ENCODE measurements at regions not wholly inside any gene's neighbourhood (a gene's known extent, or its start where the extent isn't known, plus 50 kb on each side); places are given as distances from the start of the nearest gene placed in this dataset.
"Not testable (repeated sequence)": the region's sequence is repeated elsewhere in the genome, so short reads cannot be mapped to it uniquely, and the experiment has no call there.

DNA sequence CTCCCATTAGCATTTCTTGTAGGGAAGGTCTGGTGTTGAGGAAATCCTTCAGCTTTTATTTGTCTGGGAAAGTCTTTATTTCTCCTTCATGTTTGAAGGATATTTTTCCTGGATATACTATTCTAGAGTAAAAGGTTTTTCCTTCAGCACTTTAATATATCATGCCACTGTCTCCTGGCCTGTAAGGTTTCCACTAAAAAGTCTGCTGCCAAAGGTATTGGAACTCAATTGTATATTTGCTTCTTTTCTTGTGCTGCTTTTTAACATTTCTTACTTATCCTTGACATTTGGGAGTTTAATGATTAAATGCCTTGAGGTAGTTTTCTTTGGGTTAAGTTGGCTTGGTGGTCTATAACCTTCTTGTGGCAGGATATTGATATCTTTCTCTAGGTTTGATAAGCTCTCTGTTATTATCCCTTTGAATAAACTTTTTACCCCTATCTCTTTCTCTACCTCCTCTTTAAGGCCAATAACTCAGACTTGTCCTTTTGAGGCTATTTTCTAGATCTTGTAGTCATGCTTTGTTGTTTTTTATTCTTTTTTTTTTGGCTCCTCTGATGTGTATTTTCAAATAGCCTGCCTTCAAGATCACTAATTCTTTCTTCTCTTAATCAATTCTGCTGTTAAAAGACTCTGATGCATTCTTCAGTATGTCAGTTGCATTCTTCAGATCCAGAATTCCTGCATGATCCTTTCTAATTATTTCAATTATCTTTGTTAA is 225.0 kb upstream of the ZNF217 start:
- no peak for DNase-seq (ENCODE audit: low read depth)

DNA sequence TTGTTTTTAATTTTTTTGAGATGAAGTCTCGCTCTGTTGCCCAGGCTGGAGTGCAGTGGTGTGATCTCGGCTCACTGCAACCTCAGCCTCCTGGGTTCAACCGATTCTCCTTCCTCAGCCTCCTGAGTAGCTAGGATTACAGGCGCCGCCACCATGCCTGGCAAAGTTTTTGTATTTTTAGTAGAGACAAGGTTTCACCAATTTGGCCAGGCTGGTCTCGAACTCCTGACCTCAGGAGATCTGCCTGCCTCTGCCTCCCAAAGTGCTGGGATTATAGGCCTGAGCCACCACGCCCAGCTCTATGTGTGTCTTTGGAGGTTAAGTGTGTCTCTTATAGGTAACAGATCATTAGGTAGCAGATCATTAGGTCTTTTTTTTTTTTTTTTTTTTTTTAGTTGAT is 223.9 kb upstream of the ZNF217 start:
- not testable (repeated sequence) for DNase-seq (ENCODE audit: low read depth)

DNA sequence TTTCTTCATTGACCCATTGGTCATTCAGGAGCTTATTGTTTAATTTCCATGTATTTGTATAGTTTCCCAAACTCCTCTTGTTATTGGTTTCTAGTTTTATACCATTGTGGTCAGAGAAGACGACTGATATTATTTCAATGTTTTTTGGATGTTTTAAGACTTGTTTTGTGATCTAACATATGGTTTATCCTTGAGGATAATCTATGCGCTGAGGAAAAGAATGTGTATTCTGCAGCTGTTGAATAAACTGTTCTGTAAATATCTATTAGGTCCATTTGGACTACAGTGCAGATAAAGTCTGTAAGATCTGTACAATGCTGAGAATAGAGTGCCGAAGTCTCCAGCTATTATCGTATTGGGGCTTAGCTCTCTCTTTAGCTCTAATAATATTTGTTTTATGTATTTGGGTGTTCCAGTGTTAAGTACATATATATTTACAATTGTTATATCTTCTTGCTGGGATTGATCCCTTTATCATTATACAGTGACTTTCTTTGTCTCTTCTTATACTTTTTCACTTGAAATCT is 223.3 kb upstream of the ZNF217 start:
- no peak for DNase-seq (ENCODE audit: low read depth)

DNA sequence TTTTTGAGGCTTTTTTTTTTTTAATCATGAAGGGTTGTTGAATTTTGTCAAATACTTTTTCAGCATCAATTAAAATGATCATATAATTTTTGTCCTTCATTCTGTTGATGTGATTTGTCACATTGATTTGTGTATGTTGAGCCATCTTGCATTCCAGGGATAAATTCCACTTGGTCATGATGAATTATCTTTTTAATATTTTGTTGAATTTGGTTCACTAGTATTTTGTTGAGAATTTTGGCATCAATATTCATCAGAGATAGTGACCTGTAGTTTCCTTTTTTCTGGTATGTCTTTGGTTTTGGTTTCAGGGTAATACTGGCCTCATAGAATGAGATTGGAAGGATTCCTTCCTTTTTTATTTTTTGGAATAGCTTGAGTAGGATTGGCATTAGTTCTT is 221.9 kb upstream of the ZNF217 start:
- no peak for DNase-seq (ENCODE audit: low read depth)

DNA sequence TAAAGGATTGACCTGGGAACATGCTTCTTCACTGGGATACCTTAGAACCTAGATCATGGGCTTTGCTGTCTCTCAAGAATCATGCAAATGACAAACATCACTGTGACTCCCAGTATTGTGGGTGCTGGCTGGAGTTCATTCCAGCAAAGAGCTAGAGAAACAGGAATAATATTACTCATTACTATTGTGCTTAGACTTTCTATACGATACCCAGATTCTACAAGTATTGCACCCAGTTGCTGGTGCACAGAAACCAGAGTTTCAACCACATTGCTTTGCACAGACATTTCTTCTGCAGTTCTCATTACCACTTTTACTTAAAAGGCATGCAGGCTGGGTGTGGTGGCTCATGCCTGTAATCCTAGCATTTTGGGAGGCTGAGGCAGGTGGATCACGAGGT is 220.4 kb upstream of the ZNF217 start:
- no peak for DNase-seq (ENCODE audit: low read depth)

DNA sequence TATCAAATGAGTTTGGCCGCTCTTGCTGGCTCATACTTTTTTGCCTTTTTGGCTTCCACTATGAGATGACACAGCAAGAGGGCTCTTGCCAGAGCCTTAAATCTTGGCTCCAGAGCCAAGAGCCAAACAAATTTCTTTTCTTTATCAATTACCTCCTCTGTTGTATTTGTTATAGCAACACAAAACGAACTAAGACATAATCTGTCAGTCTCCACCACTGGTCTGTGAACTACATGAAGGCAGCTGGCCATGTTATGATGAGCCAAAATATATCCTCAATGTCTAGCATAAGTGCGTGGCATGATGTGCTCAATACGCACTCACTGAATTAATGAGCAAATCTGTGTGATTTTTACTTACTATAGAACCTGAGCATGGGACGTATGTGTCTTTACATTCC is 220.0 kb upstream of the ZNF217 start:
- no peak for DNase-seq (ENCODE audit: low read depth)

DNA sequence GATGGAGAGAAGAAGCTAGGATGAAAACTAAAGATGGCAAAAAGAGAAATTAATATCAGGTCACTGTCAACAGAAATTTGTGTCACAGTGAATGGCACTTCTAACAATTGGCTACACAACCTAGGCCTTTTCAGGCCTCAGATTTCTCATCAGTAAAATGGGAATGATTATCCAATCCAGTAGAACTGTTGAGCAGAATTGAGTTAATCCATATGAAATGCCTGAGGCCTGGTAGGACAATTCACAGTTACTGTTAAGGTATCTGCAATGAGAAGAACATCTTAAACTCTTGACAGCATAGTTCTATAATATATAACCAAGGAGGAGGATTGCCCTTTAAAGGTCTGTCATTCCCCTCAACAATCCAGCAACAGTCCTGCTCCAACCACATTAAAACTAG is 217.9 kb upstream of the ZNF217 start:
- DNase-seq (ENCODE audit: low read depth), result no peak

DNA sequence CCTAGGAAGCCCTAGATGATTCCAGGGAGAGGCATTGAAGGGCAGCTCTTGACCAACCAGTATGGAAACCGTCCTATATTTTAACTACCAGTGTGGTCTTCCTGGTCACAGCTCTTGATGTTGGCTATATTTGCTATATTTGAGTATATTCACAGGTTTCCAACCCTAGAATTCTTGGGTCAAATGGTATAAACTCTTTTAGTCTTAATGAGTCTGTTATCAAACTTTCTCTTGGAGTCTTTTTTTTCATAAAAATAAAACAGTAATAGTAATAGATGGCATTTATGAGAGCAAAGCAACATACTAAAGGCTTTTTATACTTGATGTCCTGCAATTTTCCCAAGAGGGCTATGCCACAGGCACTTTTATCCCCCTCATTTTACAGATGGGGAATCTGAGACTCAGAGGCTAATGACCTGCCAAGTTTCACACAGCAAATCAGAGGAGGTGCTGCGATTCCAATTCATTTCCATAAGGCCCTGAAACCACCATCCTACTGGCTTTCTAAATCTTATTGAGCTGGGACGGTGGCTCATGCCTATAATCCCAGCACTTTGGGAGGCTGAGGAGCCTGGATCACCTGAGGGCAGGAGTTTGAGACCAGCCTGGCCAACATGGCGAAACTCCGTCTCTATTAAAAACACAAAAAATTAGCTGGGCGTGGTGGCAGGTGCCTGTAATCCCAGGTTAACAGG is 217.2 kb upstream of the ZNF217 start:
- no peak for DNase-seq (ENCODE audit: low read depth)

DNA sequence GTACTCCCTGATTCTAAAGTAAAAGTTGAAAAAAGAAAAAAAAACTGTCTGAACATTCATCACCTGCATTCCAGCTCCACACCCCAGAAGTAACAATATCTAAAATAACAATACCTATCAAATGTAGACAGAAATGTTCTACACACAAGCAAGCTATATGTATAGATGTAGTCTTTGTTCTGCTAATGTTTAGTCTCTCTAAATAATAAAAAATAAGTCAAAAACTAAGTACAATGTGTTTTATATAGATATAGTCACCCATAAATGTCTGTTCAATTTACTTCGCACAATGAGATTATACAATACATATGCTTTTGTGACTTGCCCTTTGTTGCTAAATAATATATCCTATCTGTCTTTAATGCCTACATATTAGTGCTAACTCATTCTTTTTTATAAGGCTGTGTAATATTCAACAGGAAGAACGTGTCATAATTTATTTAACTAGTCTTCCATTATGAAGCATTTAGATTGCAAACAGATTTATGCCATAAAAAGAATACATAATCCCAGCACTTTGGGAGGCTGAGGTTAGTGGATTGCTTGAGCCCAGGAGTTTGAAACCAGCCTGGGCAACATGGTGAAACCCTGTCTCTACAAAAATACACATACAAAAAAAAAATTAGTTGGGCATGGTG is 216.2 kb upstream of the ZNF217 start:
- DNase-seq (ENCODE audit: low read depth), result no peak

DNA sequence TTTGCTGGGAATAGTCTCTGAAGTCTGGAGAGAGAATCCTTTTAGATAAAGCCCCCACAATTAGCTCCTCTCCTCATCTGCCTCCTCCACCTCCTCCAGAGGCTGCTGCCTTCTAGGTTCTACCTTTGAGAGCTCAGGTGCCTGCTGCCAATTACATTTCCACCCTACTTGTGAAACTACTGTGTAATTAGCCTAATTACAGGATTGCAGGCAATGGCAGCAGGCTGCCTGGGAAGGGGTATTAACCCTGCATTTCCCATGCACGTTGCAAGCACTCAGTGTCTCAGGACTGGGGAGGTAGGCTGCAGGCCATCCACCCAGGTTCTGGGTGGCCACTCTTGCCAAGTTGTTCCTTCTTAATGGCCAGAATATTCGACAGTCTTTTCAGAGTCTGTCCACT is 215.6 kb upstream of the ZNF217 start:
- no peak for DNase-seq (ENCODE audit: low read depth)

DNA sequence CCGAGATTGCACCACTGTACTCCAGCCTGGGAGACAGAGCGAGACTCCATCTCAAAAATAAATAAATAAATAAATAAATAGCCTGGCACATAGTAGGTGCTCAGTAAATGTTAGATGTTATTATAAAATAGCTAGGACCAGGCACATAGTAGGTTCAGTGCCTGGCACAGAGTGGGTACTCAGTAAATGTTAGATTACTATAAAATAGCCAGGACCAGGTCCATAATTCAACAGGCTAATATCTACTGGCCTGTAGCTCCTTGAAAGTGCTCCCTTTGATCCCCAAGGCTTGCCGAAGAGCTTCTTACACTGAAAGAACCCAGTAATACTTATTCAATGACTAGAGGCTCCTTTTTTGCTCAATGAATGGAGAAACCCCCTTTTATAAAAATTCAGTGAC is 215.1 kb upstream of the ZNF217 start:
- no peak for DNase-seq (ENCODE audit: low read depth)

DNA sequence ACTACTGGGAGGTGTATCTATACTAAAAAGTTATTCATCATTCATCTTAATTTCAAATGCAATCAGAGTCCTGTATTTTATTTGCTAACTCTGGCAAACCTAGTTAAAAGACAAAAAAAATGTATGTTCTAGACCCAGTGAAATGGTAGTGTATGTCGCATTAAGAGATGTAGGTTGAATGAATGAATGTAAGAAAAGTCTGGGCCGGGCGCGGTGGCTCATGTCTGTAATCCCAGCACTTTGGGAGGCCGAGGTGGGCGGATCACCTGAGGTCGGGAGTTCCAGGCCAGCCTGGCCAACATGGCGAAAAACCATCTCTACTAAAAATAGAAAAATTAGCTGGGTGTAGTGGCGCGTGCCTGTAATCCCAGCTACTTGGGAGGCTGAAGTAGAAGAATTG is 214.7 kb upstream of the ZNF217 start:
- DNase-seq (ENCODE audit: low read depth), result not testable (repeated sequence)

DNA sequence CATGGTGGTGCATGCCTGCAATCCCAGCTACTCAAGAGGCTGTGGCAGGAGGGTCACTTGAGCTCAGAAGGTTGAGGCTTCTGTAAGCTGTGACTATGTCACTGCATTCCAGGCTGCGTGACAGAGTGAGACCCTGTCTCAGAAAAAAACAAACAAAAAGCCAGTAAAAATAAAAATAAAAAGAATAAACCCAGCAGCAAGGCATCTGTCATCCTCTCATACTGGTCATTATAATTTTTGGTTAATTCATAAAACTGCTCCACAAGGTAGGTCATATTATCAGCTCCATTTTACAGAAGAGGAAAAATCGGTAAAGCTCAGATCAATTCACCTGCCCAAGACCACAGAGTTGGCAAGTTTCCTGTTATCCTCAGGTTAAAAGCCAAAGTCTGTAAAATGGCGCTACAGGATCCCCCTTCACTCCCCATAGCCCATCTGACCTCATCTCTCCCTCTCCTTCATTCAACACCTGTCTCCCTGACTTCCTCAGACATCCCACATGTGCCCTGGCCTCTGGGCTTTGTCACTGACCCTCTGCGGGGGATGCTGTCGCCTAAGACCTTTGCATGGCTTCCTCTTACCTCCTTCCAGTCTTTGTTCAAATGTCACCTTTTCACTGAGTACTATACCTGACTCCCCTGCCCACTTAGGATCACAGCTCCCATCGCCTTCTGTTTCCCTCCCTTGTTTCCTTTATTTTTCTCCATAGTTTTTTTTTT is 213.2 kb upstream of the ZNF217 start:
- DNase-seq (ENCODE audit: low read depth), result no peak

DNA sequence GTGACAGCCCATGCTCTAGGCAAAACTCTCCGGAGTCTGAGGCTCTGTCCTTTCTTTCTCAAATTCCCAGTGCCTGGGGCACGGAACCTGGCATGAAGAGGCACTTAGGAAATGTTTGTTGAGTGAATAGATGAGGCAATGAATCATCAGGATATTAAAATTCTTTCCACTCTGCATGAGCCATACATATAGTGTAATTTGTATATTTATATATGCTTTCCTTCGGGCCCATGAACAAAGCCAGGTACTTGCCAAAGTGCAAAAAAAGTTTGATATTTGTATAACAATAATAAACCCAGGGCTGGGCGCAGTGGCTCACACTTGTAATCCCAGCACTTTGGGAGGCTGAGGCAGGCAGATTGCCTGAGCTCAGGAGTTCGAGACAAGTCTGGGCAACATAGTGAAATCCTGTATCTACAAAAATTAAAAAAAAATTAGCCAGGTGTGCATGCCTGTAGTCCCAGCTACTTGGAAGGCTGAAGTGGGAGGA is 212.3 kb upstream of the ZNF217 start:
- DNase-seq (ENCODE audit: low read depth), result peak; percentile 84

DNA sequence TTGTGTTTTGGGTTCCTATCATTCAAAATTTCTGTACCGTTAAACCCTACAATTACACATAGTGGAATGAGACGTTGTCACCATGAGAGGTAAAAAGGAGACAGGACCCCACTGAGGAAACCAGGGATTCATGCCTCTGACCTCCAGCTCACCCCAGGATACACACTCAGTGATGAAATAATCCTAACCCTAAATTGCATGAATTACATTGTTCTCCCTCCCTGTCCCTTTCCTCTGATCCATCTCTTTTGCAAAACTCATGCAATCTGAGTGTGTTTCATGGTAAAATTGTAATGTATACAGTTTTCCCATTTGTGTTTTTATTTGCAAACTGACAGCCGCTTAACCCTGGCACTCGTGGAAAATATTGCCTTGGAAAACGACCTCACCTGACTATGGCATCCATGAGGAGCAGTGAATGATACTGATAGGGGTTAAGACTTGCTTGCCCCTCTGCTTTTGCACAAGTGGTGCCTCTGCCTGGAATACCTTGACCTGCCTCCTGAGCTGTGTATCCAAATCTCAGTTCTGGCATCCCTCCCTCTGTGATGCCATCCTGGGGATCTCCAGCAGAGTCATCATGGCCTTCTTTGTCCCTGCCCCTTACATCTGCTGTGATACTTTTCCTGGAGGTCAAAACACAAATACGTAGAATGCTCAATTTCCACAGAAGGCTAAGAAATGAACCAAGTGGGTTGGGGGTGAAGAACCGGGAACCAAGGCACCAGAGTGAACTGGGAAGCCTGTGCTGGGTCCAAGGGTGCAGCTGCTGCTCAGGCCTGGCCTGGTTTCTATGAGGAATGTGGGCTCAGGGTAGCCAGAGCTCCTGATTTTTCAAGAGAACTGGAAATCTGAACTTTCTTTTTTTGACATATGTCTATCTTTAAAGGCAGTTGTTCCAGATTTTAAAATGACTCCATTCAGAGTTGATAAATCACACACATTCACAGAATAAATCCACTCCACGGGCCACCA is 211.6 kb upstream of the ZNF217 start:
- peak; percentile 26 for DNase-seq (ENCODE audit: low read depth)

DNA sequence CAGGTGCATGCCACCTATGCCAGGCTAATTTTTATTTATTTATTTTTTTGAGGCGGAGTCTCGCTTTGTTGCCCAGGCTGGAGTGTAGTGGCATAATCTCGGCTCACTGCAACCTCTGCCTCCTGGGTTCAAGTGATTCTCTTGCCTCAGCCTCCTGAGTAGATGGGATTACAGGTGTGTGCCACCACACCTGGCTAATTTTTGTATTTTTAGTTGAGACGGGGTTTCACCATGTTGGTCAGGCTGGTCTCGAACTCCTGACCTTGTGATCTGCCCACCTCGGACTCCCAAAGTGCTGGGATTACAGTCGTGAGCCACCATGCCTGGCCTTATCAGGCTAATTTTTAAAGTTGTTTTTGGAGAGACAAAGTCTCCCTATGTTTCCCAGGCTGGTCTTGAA is 210.7 kb upstream of the ZNF217 start:
- DNase-seq (ENCODE audit: low read depth), result not testable (repeated sequence)

DNA sequence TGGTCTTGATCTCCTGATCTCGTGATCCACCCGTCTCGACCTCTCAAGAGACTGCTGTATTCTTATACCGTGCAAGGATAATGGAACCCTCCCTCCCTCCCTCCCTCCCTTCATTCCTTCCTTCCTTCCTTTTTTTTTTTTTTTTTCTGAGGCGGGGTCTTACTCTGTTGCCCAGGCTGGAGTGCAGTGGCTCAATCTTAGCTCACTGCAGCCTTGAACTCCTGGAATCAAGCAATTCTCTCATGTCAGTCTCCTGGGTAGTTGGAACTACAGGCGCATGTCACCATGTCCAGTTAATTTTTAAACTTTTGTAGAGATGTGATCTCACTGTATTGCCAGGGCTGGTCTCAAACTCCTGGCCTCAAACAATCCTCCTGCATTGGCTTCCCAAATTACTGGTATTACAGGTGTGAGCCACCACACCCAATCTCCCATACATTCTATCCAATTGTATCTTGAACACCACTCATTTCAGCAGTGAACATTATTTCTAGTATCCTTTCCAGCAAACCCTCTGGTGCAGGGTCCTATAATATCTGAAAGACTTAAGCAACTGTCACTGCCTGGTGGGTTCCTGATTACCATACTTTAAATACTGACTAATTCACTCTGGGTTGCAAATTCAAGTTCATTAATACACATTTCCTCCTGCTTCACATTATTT is 210.0 kb upstream of the ZNF217 start:
- no peak for DNase-seq (ENCODE audit: low read depth)

DNA sequence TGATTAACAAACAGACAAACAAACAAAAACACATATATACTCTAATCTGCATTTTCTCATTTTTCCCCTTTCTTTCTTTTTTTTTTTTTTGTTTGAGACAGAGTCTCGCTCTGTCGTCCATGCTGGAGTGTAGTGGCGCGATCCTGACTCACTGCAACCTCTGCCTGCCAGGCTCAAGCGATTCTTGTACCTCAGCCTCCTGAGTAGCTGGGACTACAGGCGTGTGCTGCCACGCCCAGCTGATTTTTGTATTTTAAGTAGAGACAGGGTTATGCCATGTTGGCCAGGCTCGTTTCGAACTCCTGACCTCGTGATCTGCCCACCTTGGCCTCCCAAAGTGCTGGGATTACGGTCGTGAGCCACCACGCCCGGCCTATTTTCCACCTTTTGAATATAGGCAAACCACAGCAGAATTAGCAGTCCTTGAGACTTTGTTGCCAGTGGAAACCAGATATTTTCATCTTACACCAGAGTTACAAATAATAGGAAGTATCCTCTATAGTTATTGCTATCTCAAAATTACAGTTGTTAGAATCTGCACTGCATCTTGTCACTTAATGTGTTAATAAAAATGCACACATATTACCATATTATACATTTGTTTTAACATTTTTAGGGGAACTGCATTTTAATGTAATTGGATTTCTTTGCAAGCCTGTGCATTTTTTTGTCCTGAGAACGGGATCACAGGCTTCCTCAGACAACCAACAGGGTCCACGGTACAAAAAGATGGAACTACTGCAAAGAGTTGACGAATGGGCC is 208.2 kb upstream of the ZNF217 start:
- no peak for DNase-seq (ENCODE audit: low read depth)

DNA sequence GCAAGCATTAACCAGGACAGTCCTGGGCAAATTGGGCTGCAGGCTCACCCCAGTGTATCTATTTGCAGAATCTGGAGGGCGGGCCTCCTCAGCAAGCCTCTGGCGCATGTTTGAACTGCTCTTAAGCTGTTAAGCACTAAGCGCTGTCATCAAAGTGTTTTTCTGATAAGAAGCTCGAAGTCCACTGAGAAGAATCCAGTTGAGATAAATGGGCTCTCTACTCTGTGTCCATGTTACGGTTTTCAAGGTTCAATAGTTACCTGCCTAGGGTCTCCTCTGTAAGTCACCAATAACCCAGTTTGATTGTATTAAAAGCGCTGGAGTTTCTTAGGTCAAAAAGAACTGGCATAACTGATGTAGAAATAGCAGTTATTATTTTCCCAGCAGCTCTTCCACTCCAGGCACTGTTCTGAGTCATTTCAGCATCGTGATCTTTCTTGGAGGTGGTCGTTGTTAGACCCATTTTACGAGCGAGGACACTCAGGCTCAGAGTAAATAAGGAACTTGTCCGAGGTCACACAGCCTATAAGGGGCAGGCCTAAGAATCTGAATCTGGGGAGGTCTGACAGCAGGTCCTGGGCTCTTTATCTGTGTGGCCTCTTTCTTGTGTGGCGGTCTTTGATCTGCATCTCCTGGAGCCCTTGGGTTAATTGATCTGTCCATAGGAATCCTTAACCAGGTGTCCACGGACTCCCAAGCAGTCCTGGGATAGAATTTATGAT is 207.4 kb upstream of the ZNF217 start:
- DNase-seq (ENCODE audit: low read depth), result no peak

Measured in fibroblast of gingiva (primary cell).